ENCODE measurements at regions not wholly inside any gene's neighbourhood (a gene's known extent, or its start where the extent isn't known, plus 50 kb on each side); places are given as distances from the start of the nearest gene placed in this dataset.

- ATAC-seq (no peak), DNase-seq (no peak)
- no peak overlapping the region for H3K4me3 Mint-ChIP-seq
- H3K27me3 Mint-ChIP-seq = no peaks in the 10 kb centered on the region
- no peaks in the 10 kb centered on the region for H3K4me1 Mint-ChIP-seq (ENCODE audit: low read depth)
- ChIA-PET CTCF (no interaction called here), POLR2A (no interaction called here)
- no peaks in the 10 kb centered on the region for H3K36me3 Mint-ChIP-seq (ENCODE audit: low read depth)
- no peak for TF ChIP-seq CTCF (IDR thresholded peaks at IDR 0.05)
- intact Hi-C loops (cut with micrococcal nuclease) = no loop called here
- no peak overlapping the region for H3K27ac Mint-ChIP-seq
- peaks cover 1% of the 10 kb centered on the region for H3K9me3 Mint-ChIP-seq
Observed at GRCh38 chr4:96776920-96777527, 937.1 kb downstream of the PDHA2 start.

- intact Hi-C loops (cut with micrococcal nuclease) = no loop called here
- no peak for ATAC-seq
- H3K27me3 Mint-ChIP-seq = no peaks in the 10 kb centered on the region
- H3K9me3 Mint-ChIP-seq = no peaks in the 10 kb centered on the region
- DNase-seq = no peak
- CTCF ChIA-PET = no interaction called here
- H3K27ac Mint-ChIP-seq = no peak overlapping the region
- no peak overlapping the region for H3K4me3 Mint-ChIP-seq
- H3K4me1 Mint-ChIP-seq (ENCODE audit: low read depth) = no peaks in the 10 kb centered on the region
- TF ChIP-seq CTCF (IDR thresholded peaks at IDR 0.05) = no peak
- POLR2A ChIA-PET = no interaction called here
- no peaks in the 10 kb centered on the region for H3K36me3 Mint-ChIP-seq (ENCODE audit: low read depth)
Observed at GRCh38 chr4:96784336-96784735, 944.4 kb downstream of the PDHA2 start.

GRCh38 chr4:96786306-96786705 is 946.4 kb downstream of the PDHA2 start:
- H3K4me1 Mint-ChIP-seq (ENCODE audit: low read depth) = no peaks in the 10 kb centered on the region
- no peaks in the 10 kb centered on the region for H3K27me3 Mint-ChIP-seq
- no peaks in the 10 kb centered on the region for H3K9me3 Mint-ChIP-seq
- DNase-seq (no peak), ATAC-seq (no peak)
- intact Hi-C loops (cut with micrococcal nuclease) = no loop called here
- no peaks in the 10 kb centered on the region for H3K36me3 Mint-ChIP-seq (ENCODE audit: low read depth)
- POLR2A ChIA-PET = no interaction called here
- no peak overlapping the region for H3K4me3 Mint-ChIP-seq
- CTCF ChIA-PET = no interaction called here
- H3K27ac Mint-ChIP-seq = no peak overlapping the region
- TF ChIP-seq CTCF (IDR thresholded peaks at IDR 0.05) = no peak

GRCh38 chr4:96787766-96788165 is 947.9 kb downstream of the PDHA2 start:
- Mint-ChIP-seq H3K4me1 (ENCODE audit: low read depth) (no peaks in the 10 kb centered on the region), H3K9me3 (peaks cover 2% of the 10 kb centered on the region), H3K27ac (no peak overlapping the region), H3K4me3 (no peak overlapping the region), H3K27me3 (no peaks in the 10 kb centered on the region), H3K36me3 (ENCODE audit: low read depth) (no peaks in the 10 kb centered on the region)
- ATAC-seq (no peak), DNase-seq (no peak)
- CTCF ChIA-PET = no interaction called here
- POLR2A ChIA-PET = no interaction called here
- no peak for TF ChIP-seq CTCF (IDR thresholded peaks at IDR 0.05)
- intact Hi-C loops (cut with micrococcal nuclease) = no loop called here

GRCh38 chr4:96809563-96809962 is 969.7 kb downstream of the PDHA2 start:
- Mint-ChIP-seq H3K9me3 (peaks cover 13% of the 10 kb centered on the region), H3K36me3 (ENCODE audit: low read depth) (no peaks in the 10 kb centered on the region), H3K4me3 (no peak overlapping the region), H3K4me1 (ENCODE audit: low read depth) (no peaks in the 10 kb centered on the region), H3K27me3 (no peaks in the 10 kb centered on the region), H3K27ac (no peak overlapping the region)
- TF ChIP-seq CTCF (IDR thresholded peaks at IDR 0.05) = no peak
- DNase-seq (no peak), ATAC-seq (no peak)
- ChIA-PET POLR2A (no interaction called here), CTCF (no interaction called here)
- intact Hi-C loops (cut with micrococcal nuclease) = no loop called here
